Neural cell (in vitro differentiated cells): ENCODE measurements at regions not wholly inside any gene's neighbourhood (a gene's known extent, or its start where the extent isn't known, plus 50 kb on each side); places are given as distances from the start of the nearest gene placed in this dataset.

Source experiments
- H2AFZ ChIP-seq: fragments of 200-600, 300-800 bp; sonication (generic), shearing (Covaris generic); 2 replicates; pipeline ENCODE4 v1.6.0; 2014; ENCODE audit warnings: low read depth, mild to moderate bottlenecking, antibody characterized with exemption, low read length, moderate library complexity
- H3F3A ChIP-seq: fragments of 200-600 bp; shearing (Covaris generic); 2 replicates; pipeline ENCODE4 v1.6.1; 2016; ENCODE audit warnings: mild to moderate bottlenecking, moderate library complexity, mixed read lengths, antibody characterized with exemption, low read length; ENCODE audit not compliant: insufficient read depth, poor library complexity, severe bottlenecking
- H3K27ac ChIP-seq: fragments of 200-600, 300-800 bp; sonication (generic), shearing (Covaris generic); 2 replicates; pipeline ENCODE4 v1.5.1; 2014; ENCODE audit warnings: mild to moderate bottlenecking, low read length, moderate library complexity
- H3K27me3 ChIP-seq: fragments of 300-800, 200-600 bp; sonication (generic), shearing (Covaris generic); 2 replicates; pipeline ENCODE4 v1.6.0; 2014; ENCODE audit warnings: mild to moderate bottlenecking, low read depth, low read length, moderate library complexity; ENCODE audit not compliant: insufficient read depth
- H3K36me3 ChIP-seq: fragments of 300-800, 200-600 bp; sonication (generic), shearing (Covaris generic); 2 replicates; pipeline ENCODE4 v1.5.1; 2014; ENCODE audit warnings: mild to moderate bottlenecking, antibody characterized with exemption, low read length, moderate library complexity; ENCODE audit not compliant: insufficient read depth
- H3K4me2 ChIP-seq: fragments of 300-800, 200-600 bp; sonication (generic), shearing (Covaris generic); 2 replicates; pipeline ENCODE4 v1.6.0; 2014; ENCODE audit warnings: mild to moderate bottlenecking, low read length
- H3K4me3 ChIP-seq: fragments of 300-800, 200-600 bp; sonication (generic), shearing (Covaris generic); 2 replicates; pipeline ENCODE4 v1.5.1; 2014; ENCODE audit warnings: mild to moderate bottlenecking, low read length, moderate library complexity
- H3K79me2 ChIP-seq: fragments of 200-600 bp; shearing (Covaris generic); replicated peaks from 2 replicates; pipeline ENCODE4 v1.6.0; 2014; ENCODE audit warnings: mild to moderate bottlenecking, low read length, moderate library complexity; ENCODE audit not compliant: insufficient read depth
- H3K9ac ChIP-seq: fragments of 300-800, 200-600 bp; sonication (generic), shearing (Covaris generic); 2 replicates; pipeline ENCODE4 v1.6.1; 2016; ENCODE audit warnings: mild to moderate bottlenecking, low read length, mixed read lengths
- H3K9me2 ChIP-seq: fragments of 200-600 bp; shearing (Covaris generic); 2 replicates; pipeline ENCODE4 v1.6.1; 2016; ENCODE audit warnings: mild to moderate bottlenecking, low read length, mixed read lengths; ENCODE audit not compliant: insufficient read depth
- H3K9me3 ChIP-seq: fragments of 200-600, 300-800 bp; sonication (generic), shearing (Covaris generic); 2 replicates; pipeline ENCODE4 v1.6.1; 2016; ENCODE audit warnings: mild to moderate bottlenecking, mixed run types, low read length, moderate library complexity, mixed read lengths
- H4K20me1 ChIP-seq: fragments of 200-600 bp; shearing (Covaris generic); 2 replicates; pipeline ENCODE4 v1.6.1; 2016; ENCODE audit warnings: mild to moderate bottlenecking, mixed run types; ENCODE audit not compliant: insufficient read depth
- EP300 ChIP-seq: fragments of 450-650 bp; conservative IDR thresholded peaks from 2 replicates; pipeline ENCODE4 v1.6.1; 2014; ENCODE audit warnings: antibody characterized with exemption, mild to moderate bottlenecking, moderate library complexity; ENCODE audit not compliant: poor library complexity, severe bottlenecking
- EZH2 ChIP-seq: fragments of 200-600, 300-800 bp; shearing (Covaris generic), sonication (generic); IDR thresholded peaks from 2 replicates; pipeline ENCODE4 v1.6.1; 2014; ENCODE audit warnings: antibody characterized with exemption, low read length, borderline replicate concordance, mild to moderate bottlenecking; ENCODE audit not compliant: insufficient read depth, poor library complexity, severe bottlenecking
- MXI1 ChIP-seq: fragments of 450-650 bp; conservative IDR thresholded peaks from 2 replicates; pipeline ENCODE4 v1.6.1; 2014; ENCODE audit warnings: antibody characterized with exemption, mild to moderate bottlenecking; ENCODE audit not compliant: poor library complexity, severe bottlenecking
- POLR2AphosphoS5 ChIP-seq: IDR thresholded peaks from 2 replicates; pipeline ENCODE4 v1.6.1; 2012
- RAD21 ChIP-seq: fragments of 450-650 bp; conservative IDR thresholded peaks from 2 replicates; pipeline ENCODE4 v1.6.1; 2014; ENCODE audit warnings: antibody characterized with exemption, mild to moderate bottlenecking, moderate library complexity
- SMC3 ChIP-seq: fragments of 450-650 bp; conservative IDR thresholded peaks from 2 replicates; pipeline ENCODE4 v1.6.1; 2014; ENCODE audit warnings: antibody characterized with exemption, mild to moderate bottlenecking, moderate library complexity; ENCODE audit not compliant: poor library complexity
- TAF1 ChIP-seq: IDR thresholded peaks from 2 replicates; pipeline ENCODE4 v1.6.1; 2012; ENCODE audit warnings: low read depth
- TF ChIP-seq, protein P1 (sequence below): IDR thresholded peaks from 2 replicates; pipeline ENCODE4 v1.6.1; 2012; ENCODE audit warnings: borderline replicate concordance

DNA sequence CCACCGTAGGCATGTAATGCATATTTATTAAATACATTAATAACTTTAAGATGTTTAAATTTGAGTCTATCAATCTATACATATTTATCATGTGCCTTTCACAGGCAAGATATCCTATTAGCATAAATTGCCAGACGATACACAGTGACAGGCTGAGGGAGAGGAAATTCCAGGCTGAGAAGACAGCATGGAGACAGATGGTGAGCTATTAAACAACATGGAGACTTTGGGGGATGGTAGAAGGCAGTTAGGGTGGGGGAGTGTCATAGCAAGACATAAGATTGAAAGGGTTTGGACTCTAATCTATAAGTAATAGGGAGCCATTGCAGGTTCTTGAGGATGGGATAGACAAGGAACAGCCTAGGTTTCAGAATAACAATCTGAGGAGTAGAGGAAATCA, 138.5 kb downstream of the NXPE2 start:
- H3K27me3 ChIP-seq, result peaks cover 12% of the 10 kb centered on the region
- no peaks in the 10 kb centered on the region for H3F3A ChIP-seq
- H3K9ac ChIP-seq, result no peak overlapping the region
- H3K36me3 ChIP-seq, result no peaks in the 10 kb centered on the region
- H3K9me2 ChIP-seq, result no peaks in the 10 kb centered on the region
- no peak for TF ChIP-seq TAF1
- peak; percentile 44 for TF ChIP-seq EP300
- TF ChIP-seq SMC3, result no peak
- no peak for TF ChIP-seq MXI1
- peak; percentile 20 for TF ChIP-seq POLR2AphosphoS5
- no peak for TF ChIP-seq EZH2
- TF ChIP-seq, protein P1, sequence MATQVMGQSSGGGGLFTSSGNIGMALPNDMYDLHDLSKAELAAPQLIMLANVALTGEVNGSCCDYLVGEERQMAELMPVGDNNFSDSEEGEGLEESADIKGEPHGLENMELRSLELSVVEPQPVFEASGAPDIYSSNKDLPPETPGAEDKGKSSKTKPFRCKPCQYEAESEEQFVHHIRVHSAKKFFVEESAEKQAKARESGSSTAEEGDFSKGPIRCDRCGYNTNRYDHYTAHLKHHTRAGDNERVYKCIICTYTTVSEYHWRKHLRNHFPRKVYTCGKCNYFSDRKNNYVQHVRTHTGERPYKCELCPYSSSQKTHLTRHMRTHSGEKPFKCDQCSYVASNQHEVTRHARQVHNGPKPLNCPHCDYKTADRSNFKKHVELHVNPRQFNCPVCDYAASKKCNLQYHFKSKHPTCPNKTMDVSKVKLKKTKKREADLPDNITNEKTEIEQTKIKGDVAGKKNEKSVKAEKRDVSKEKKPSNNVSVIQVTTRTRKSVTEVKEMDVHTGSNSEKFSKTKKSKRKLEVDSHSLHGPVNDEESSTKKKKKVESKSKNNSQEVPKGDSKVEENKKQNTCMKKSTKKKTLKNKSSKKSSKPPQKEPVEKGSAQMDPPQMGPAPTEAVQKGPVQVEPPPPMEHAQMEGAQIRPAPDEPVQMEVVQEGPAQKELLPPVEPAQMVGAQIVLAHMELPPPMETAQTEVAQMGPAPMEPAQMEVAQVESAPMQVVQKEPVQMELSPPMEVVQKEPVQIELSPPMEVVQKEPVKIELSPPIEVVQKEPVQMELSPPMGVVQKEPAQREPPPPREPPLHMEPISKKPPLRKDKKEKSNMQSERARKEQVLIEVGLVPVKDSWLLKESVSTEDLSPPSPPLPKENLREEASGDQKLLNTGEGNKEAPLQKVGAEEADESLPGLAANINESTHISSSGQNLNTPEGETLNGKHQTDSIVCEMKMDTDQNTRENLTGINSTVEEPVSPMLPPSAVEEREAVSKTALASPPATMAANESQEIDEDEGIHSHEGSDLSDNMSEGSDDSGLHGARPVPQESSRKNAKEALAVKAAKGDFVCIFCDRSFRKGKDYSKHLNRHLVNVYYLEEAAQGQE, result no peak
- no peaks in the 10 kb centered on the region for H3K79me2 ChIP-seq
- H3K9me3 ChIP-seq, result no peaks in the 10 kb centered on the region
- H3K4me3 ChIP-seq, result no peak overlapping the region
- H3K27ac ChIP-seq, result no peak overlapping the region
- H3K4me2 ChIP-seq, result no peak overlapping the region
- H2AFZ ChIP-seq, result no peak overlapping the region
- H4K20me1 ChIP-seq, result no peaks in the 10 kb centered on the region

GRCh38 chr11:114818382-114818781, 140.1 kb downstream of the NXPE2 start:
- no peaks in the 10 kb centered on the region for H3K9me2 ChIP-seq
- H4K20me1 ChIP-seq, result no peaks in the 10 kb centered on the region
- H3K36me3 ChIP-seq, result no peaks in the 10 kb centered on the region
- H2AFZ ChIP-seq, result no peak overlapping the region
- no peak overlapping the region for H3K27ac ChIP-seq
- TF ChIP-seq EP300 (no peak), TAF1 (no peak), SMC3 (no peak), POLR2AphosphoS5 (no peak), RAD21 (no peak)
- TF ChIP-seq, protein P1, result no peak
- H3K27me3 ChIP-seq, result peaks cover 12% of the 10 kb centered on the region
- peak overlapping the region; percentile 41 for H3K4me3 ChIP-seq
- H3K9ac ChIP-seq, result no peak overlapping the region
- no peaks in the 10 kb centered on the region for H3F3A ChIP-seq
- no peak overlapping the region for H3K4me2 ChIP-seq
- H3K79me2 ChIP-seq, result no peaks in the 10 kb centered on the region
- no peaks in the 10 kb centered on the region for H3K9me3 ChIP-seq
